ENCODE measurements at regions not wholly inside any gene's neighbourhood (a gene's known extent, or its start where the extent isn't known, plus 50 kb on each side); places are given as distances from the start of the nearest gene placed in this dataset.

GRCh38 chr2:226118471-226119429 lies 680.9 kb downstream of the IRS1 start (continued):
- no peak for TF ChIP-seq NCOA5 (CRISPR knock-in tag; IDR thresholded peaks at IDR 0.05)
- no peak for TF ChIP-seq ZNF639 (CRISPR knock-in tag; conservative IDR thresholded peaks at IDR 0.05)
- TF ChIP-seq ZNF17 (CRISPR knock-in tag; IDR thresholded peaks at IDR 0.05): no peak
- TF ChIP-seq MED1 (CRISPR knock-in tag; IDR thresholded peaks at IDR 0.05): peak; percentile 72
- TF ChIP-seq ZNF777 (CRISPR knock-in tag; IDR thresholded peaks at IDR 0.05): no peak
- no peak for TF ChIP-seq ZNF256 (CRISPR knock-in tag; conservative IDR thresholded peaks at IDR 0.05)
- TF ChIP-seq, protein P1, sequence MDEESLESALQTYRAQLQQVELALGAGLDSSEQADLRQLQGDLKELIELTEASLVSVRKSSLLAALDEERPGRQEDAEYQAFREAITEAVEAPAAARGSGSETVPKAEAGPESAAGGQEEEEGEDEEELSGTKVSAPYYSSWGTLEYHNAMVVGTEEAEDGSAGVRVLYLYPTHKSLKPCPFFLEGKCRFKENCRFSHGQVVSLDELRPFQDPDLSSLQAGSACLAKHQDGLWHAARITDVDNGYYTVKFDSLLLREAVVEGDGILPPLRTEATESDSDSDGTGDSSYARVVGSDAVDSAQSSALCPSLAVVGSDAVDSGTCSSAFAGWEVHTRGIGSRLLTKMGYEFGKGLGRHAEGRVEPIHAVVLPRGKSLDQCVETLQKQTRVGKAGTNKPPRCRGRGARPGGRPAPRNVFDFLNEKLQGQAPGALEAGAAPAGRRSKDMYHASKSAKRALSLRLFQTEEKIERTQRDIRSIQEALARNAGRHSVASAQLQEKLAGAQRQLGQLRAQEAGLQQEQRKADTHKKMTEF (CRISPR knock-in tag; IDR thresholded peaks at IDR 0.05): peak; percentile 51; the same call in 1 of the 2 replicates
- no peak for TF ChIP-seq ZNF713 (CRISPR knock-in tag; IDR thresholded peaks at IDR 0.05)
- TF ChIP-seq MTF2 (CRISPR knock-in tag; IDR thresholded peaks at IDR 0.05; ENCODE audit: borderline replicate concordance): no peak
- TF ChIP-seq, protein P2, sequence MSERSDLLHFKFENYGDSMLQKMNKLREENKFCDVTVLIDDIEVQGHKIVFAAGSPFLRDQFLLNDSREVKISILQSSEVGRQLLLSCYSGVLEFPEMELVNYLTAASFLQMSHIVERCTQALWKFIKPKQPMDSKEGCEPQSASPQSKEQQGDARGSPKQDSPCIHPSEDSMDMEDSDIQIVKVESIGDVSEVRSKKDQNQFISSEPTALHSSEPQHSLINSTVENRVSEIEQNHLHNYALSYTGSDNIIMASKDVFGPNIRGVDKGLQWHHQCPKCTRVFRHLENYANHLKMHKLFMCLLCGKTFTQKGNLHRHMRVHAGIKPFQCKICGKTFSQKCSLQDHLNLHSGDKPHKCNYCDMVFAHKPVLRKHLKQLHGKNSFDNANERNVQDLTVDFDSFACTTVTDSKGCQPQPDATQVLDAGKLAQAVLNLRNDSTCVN (CRISPR knock-in tag; IDR thresholded peaks at IDR 0.05; ENCODE audit: borderline replicate concordance): no peak
- TF ChIP-seq, protein P3, sequence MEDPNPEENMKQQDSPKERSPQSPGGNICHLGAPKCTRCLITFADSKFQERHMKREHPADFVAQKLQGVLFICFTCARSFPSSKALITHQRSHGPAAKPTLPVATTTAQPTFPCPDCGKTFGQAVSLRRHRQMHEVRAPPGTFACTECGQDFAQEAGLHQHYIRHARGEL (CRISPR knock-in tag; IDR thresholded peaks at IDR 0.05): no peak
- TF ChIP-seq ATF4 (CRISPR knock-in tag; IDR thresholded peaks at IDR 0.05): peak in 1 of 2 experiments; percentile 87; a peak in 2 of 4 replicates
- no peak for TF ChIP-seq ZBTB21 (CRISPR knock-in tag; IDR thresholded peaks at IDR 0.05)
- peak; percentile 35; the same call in 1 of the 2 replicates for TF ChIP-seq IRF2 (CRISPR knock-in tag; IDR thresholded peaks at IDR 0.05)
- peak; percentile 25; the same call in 1 of the 2 replicates for TF ChIP-seq MAX (IDR thresholded peaks at IDR 0.05)
- no peak for TF ChIP-seq MEIS1 (CRISPR knock-in tag; IDR thresholded peaks at IDR 0.05; ENCODE audit: borderline replicate concordance)
- TF ChIP-seq ZZZ3 (CRISPR knock-in tag; IDR thresholded peaks at IDR 0.05; ENCODE audit: borderline replicate concordance): no peak
- no peak for TF ChIP-seq ZNF382 (CRISPR knock-in tag; IDR thresholded peaks at IDR 0.05; ENCODE audit: borderline replicate concordance)
- peak; percentile 47; the same call in 1 of the 2 replicates for TF ChIP-seq GFI1 (CRISPR knock-in tag; IDR thresholded peaks at IDR 0.05; ENCODE audit: borderline replicate concordance)
- peak; percentile 58 for TF ChIP-seq PAXIP1 (CRISPR knock-in tag; conservative IDR thresholded peaks at IDR 0.05)
